Forelimb muscle (tissue), 1 donor: ENCODE measurements at regions not wholly inside any gene's neighbourhood (a gene's known extent, or its start where the extent isn't known, plus 50 kb on each side); places are given as distances from the start of the nearest gene placed in this dataset.

Experiments
- DNase-seq: peaks from one replicate; pipeline ENCODE4 v3.0.0-alpha.2; 2013; ENCODE audit warnings: low read depth

GRCh38 chr10:1957057-1957456 lies 219.7 kb upstream of the ADARB2 start:
- DNase-seq = no peak

DNA sequence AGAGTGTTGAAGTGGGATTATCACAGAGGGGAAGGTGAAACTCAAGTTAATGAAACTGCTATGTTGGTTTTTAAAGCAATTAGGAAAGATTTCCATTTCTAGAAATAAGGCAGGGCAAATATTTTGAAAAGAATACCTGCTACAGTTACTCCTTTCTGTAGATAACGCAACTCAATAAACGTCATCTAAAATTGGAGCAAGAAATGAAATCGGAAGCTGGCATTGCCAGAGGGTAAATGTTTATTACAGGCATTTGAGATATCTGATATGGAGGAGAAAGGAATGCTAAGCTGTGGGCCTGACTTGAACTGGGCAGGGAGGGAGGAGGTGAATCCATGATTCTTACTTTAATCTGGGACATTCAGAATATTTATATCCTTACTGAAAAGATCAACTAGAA lies 217.0 kb upstream of the ADARB2 start:
- DNase-seq = no peak

GRCh38 chr10:1952126-1953095 lies 215.1 kb upstream of the ADARB2 start:
- DNase-seq = no peak

DNA sequence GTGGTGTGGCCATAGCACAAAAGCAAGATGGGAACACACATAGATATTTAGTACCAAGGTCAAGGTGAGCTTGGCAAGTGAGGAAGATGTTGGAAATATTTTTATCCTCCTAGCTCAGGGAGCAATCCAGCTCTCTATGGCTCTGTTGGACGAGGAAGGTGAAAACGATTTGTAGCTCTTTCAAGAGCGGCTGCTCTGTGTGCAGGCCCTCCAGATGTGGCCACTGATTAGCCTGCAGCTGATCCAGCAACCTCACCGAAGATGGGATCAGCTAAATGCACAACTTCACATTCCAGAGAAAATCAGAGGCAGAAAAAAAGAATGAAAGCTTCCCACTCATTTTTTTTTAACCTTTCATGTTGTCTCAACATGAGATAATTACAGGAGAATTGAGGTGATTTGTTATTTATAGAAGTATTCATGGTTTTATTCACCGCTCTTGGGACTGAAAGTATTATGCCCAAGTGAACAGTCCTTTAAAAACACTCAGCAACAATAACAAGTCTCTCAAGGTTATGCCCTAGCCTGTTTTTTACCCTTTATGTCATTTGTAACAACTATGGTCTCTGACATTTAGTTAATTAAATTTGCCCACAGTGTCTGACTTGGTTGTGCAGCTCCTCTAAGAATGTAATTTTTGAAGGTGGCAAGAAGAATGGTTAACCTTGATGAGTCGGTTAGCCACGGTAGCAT lies 213.6 kb upstream of the ADARB2 start:
- no peak for DNase-seq

DNA sequence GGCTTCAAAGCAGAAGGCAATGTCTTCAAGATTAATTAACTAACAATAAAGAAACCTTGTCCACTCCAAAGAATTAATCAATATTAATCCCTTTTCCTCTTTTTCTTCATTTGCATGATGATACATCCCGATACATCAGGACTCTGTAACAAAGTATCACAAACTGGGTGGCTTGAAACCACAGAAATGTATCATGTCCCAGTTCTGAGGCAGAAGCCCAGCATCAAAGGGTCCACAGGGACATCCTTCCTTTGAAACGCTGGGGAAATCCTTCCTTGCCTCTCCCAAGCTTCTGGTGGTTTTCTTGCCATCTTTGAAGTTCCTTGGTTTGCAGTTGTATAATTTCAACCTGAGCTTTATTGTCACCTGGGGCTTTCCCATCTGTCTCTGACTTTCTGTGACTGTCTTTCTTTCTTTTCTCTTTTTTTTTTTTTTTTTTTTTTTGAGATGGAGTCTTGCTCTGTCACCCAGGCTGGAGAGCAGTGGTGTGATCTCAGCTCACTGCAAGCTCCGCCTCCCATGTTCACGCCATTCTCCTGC lies 210.2 kb upstream of the ADARB2 start:
- no peak for DNase-seq

- no peak for DNase-seq
These were observed 207.2 kb upstream of the ADARB2 start for GRCh38 chr10:1944487-1944886.

DNA sequence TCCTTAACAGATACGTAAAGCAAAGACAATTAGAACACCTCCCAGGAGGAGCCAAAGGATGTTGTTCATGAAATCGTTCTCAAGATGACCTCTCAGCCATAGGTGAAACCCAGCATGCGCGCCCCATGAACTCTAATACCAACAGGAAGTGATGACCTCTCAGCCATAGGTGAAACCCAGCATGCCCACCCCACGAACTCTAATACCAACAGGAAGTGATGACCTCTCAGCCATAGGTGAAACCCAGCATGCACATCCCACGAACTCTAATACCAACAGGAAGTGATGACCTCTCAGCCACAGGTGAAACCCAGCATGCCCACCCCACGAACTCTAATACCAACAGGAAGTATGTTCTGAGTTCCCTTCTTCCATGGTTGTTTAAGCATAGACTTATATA lies 205.2 kb upstream of the ADARB2 start:
- DNase-seq = no peak

GRCh38 chr10:1939016-1939415 lies 201.7 kb upstream of the ADARB2 start:
- no peak for DNase-seq

DNA sequence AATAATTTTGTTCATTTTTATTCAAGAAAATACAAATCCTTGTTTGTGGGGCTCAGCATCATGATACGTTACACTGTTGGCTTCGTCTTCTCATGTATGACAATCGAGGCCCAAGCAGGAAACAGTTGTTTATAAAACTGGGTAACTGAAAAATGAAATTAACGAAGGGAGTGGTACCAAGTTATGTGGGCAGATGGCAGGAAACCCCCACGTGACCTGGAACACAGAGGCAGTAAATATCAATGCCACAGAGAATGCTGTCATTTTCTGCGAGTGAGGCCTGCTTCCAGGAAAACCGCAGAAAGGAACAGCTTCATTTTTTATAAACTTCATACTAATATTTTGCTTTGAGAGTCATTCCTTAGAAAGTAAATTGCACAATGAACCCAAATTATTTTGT lies 201.0 kb upstream of the ADARB2 start:
- DNase-seq = no peak

GRCh38 chr10:1935912-1936311 lies 198.6 kb upstream of the ADARB2 start:
- no peak for DNase-seq

GRCh38 chr10:1933215-1933614 lies 195.9 kb upstream of the ADARB2 start:
- DNase-seq = no peak

- DNase-seq = no peak
These were observed 195.4 kb upstream of the ADARB2 start for GRCh38 chr10:1932692-1933094.

- no peak for DNase-seq
These were observed 191.3 kb upstream of the ADARB2 start for GRCh38 chr10:1928606-1929005.

DNA sequence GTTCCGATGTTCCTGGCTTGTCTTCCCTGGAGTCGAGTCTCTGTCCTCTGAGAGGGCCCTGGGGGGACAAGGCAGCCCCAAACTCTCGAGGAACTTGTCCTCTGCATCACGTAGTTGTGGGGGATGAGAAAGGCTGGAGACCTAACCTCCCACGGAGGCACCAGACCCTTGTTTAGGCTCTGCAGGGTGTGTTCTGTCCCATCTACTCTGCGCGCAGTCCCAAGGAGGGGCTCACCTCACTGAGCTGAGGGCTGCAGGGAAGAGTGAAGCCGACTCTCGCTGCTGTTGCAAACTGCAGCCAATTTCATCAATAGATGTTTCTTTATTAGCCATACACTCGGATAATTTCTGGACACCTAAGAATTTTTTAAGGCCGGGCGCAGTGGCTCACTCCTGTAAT lies 186.7 kb upstream of the ADARB2 start:
- DNase-seq = no peak

GRCh38 chr10:1923586-1923985 lies 186.3 kb upstream of the ADARB2 start:
- DNase-seq = no peak

DNA sequence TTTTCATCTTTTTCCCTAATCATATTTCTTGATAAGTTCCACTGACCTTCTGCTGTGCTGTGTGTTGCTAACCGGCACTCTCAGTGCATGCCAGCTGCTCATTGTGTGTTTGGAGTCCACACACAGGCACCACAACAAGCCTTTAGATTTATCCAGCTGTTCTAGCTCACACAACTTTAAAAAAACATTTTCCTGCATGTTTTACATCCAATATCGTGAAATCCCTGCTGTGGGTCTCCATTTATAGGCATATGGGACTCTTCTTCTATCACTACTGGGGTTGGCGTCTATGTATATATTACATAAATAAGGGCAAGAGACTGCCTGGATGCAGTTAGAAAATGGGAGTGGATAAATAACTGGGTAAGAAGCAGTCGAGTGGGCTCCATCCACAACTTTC lies 183.6 kb upstream of the ADARB2 start:
- DNase-seq = no peak

- no peak for DNase-seq
These were observed 182.8 kb upstream of the ADARB2 start for GRCh38 chr10:1920127-1920526.

DNA sequence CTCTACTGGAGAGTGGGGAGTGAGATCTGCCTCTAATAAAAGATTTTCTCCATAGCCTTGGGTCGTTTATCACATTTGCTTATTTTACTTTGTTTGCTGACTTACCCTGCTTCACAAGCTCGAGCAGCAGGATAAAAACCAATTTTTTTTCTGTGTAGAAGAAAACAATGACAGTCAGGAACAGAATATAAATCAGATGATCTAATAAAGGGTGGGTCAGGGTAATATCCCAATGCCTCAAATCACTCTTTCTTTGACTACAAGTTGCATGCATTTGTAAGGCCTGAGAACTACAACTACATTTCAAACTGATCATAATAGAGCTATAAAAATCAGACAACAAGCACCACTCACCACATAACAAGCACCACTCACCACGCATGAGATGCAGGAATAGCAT lies 174.4 kb upstream of the ADARB2 start:
- DNase-seq = no peak

- no peak for DNase-seq
These were observed 166.7 kb upstream of the ADARB2 start for GRCh38 chr10:1903982-1904381.

DNA sequence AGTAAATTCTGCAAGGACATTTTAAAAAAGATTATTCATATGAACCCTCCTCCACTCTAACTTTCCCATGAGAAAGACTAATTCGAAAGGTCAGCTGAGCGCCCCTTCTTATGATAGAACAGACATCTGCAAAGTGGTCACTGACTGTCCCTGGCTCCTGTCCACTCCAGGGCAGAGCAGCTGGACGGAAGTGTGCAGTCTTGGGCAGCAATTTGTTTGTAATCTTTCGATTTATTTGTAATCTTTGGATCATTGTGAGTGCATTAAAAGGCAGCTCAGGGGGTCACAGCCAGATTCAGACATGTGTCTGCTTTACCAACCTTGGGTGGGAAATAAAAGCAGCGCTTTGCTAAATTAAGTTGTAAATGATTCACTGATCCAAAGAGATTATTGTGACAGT lies 158.8 kb upstream of the ADARB2 start:
- DNase-seq = no peak

DNA sequence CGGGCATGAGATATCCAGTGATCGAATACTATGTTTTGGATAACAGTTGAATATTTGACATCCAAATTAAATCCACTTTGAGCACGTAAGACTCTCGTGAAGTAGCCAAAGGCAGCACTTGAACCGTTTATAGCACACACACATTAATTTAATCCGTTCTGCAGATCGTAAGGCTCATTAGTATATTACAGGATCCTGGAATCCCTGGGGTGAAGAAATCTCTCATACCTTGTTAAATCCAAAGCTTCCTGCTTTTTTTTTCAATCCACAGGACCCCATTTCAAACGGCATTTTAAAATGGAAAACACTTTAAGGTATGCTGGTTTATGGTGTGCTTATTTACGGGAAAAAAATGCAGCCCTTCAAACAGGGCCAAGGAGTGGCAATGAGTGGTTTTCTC lies 158.4 kb upstream of the ADARB2 start:
- no peak for DNase-seq

DNA sequence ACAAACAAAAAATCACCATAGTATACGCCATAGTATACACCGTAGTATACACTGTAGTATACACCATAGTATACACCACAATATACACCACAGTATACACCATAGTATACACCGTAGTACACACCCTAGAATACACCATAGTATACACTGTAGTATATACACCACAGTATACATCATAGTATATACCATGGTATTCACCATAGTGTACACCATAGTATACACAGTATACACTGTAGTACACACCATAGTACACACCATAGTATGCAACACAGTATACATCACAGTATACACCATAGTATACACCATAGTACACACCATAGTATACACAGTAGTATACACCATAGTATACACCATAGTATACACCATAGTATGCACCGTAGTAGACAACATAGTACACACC lies 157.6 kb upstream of the ADARB2 start:
- DNase-seq = no peak

DNA sequence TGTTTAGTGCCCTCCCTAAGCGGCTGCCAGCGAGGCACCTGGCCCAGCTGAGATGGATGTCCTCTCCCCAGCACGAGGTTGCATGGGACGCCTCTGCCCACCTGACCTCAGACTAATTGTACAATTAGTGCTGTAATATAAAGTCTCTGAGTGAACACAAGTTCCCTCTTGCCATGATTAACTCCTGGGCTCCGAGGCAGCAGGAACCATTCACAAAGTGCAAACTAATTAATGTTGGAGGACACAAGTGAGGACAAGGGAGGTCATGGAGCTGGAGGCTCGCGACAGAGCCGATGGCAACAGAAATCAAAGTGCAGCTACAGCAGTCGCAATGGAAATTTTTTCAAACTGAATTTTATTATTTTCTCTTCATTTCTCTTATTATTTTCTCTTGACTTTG lies 156.6 kb upstream of the ADARB2 start:
- DNase-seq = no peak
